ENCODE measurements at regions not wholly inside any gene's neighbourhood (a gene's known extent, or its start where the extent isn't known, plus 50 kb on each side); places are given as distances from the start of the nearest gene placed in this dataset.
"Not testable (repeated sequence)": the region's sequence is repeated elsewhere in the genome, so short reads cannot be mapped to it uniquely, and the experiment has no call there.

DNA sequence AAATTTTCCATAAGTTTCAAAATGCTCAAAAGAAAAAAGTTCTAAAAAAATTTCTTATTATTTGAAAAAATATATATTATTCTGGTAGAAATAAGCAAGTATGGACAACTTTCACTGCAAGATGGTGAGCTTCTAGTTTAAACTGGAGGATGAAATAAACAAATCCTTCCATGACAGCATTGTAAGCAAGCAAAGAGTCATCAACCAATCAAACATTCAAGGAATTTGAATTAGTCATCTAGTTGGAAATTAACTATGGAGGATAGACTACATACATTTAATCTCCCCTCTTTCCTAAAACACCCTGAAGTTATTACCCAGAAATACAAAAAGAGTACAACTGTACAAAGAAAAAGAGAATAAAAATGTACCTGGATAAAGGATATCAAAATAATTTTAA lies 51.0 kb upstream of the IRX5 start:
- DNase-seq: no peak

DNA sequence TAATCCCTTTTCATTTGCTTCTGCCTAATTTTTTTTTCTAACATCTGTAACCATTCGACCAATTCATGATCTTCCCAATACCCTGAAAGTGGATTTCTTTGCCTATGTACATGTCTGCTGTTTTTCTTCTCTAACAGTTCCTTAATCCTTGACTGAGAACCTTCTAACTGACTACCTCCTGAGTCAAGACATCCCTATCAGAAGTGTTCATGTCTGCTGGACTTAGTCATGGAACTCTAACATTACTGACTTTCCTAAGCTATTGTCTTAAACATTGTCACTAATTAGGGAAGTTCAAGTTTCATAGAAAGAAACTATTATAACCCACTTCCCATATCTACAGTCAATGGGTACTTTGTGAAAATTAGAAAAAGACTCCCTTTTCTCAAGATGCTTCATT lies 52.4 kb upstream of the IRX5 start:
- no peak for TF ChIP-seq CTCF (IDR thresholded peaks at IDR 0.05; ENCODE audit: low read depth, low read length)
- Histone ChIP-seq H3K27ac (no peak overlapping the region), H3K36me3 (no peaks in the 10 kb centered on the region), H3K9me3 (ENCODE audit: severe bottlenecking) (no peaks in the 10 kb centered on the region), H3K4me3 (ENCODE audit: low read depth, low read length) (no peak overlapping the region), H3K27me3 (ENCODE audit: insufficient read depth, low read depth, severe bottlenecking) (no peaks in the 10 kb centered on the region)
- no peak for DNase-seq

More for the DNA sequence above, 51.0 kb upstream of the IRX5 start:
- Histone ChIP-seq H3K36me3 (no peaks in the 10 kb centered on the region), H3K9me3 (ENCODE audit: severe bottlenecking) (no peaks in the 10 kb centered on the region), H3K4me3 (ENCODE audit: low read depth, low read length) (no peak overlapping the region), H3K27ac (no peak overlapping the region), H3K27me3 (ENCODE audit: insufficient read depth, low read depth, severe bottlenecking) (no peaks in the 10 kb centered on the region)
- no peak for TF ChIP-seq CTCF (IDR thresholded peaks at IDR 0.05; ENCODE audit: low read depth, low read length)

GRCh38 chr16:54875443-54875842 lies 55.2 kb upstream of the IRX5 start:
- H3K4me3 ChIP-seq (ENCODE audit: low read depth, low read length): no peak overlapping the region
- H3K9me3 ChIP-seq (ENCODE audit: severe bottlenecking): no peaks in the 10 kb centered on the region
- no peak for DNase-seq
- H3K27ac ChIP-seq: no peak overlapping the region
- TF ChIP-seq CTCF (IDR thresholded peaks at IDR 0.05; ENCODE audit: low read depth, low read length): no peak
- no peaks in the 10 kb centered on the region for H3K36me3 ChIP-seq
- H3K27me3 ChIP-seq (ENCODE audit: insufficient read depth, low read depth, severe bottlenecking): no peaks in the 10 kb centered on the region

- not testable (repeated sequence) for H3K27ac ChIP-seq; H3K9me3 ChIP-seq (ENCODE audit: severe bottlenecking); H3K36me3 ChIP-seq; H3K27me3 ChIP-seq (ENCODE audit: insufficient read depth, low read depth, severe bottlenecking); H3K4me3 ChIP-seq (ENCODE audit: low read depth, low read length); DNase-seq
These were observed 56.8 kb upstream of the IRX5 start for GRCh38 chr16:54873716-54874373.

DNA sequence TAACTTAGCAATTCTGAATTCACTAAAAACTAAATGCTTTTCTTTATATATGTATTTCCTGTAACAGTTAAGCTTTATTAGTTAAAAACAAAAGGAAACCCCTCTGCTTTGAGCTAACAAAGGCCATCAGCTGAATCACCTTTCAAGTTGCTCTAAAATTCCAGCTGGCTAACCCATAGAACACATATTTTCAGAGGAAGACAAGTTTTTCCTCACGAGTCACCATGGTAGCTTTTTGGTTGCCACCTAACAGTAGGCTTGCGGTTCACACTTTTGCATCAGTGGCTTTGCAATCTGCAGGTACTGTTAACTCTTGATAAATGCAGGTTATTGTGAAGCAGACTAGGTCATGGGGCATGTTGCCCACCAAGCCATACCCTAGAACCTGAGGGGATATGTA lies 57.6 kb upstream of the IRX5 start:
- DNase-seq: no peak
- Histone ChIP-seq H3K9me3 (ENCODE audit: severe bottlenecking) (no peaks in the 10 kb centered on the region), H3K27me3 (ENCODE audit: insufficient read depth, low read depth, severe bottlenecking) (no peaks in the 10 kb centered on the region), H3K36me3 (no peaks in the 10 kb centered on the region), H3K27ac (no peak overlapping the region), H3K4me3 (ENCODE audit: low read depth, low read length) (no peak overlapping the region)
- no peak for TF ChIP-seq CTCF (IDR thresholded peaks at IDR 0.05; ENCODE audit: low read depth, low read length)

DNA sequence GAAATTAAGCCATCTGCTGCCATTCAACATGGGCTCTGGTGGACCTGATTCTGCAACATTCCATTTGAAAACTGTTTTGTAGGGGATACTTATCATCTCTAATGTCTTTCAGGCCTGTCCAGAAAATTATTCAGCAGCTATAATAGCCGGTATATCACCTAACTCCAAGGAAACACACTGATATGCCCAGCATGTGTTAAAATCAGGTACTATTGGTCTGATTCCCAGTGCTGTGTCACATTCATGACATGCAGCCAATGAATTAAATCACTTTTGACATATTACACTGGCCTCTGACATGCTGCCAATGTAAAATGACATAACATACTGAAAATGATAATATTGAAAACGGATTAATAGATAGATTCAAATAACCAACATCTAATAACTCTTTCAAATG lies 60.5 kb upstream of the IRX5 start:
- Histone ChIP-seq H3K27me3 (ENCODE audit: insufficient read depth, low read depth, severe bottlenecking) (no peaks in the 10 kb centered on the region), H3K36me3 (no peaks in the 10 kb centered on the region)

More for the DNA sequence above, 60.5 kb upstream of the IRX5 start:
- no peak for DNase-seq
- no peak for TF ChIP-seq CTCF (IDR thresholded peaks at IDR 0.05; ENCODE audit: low read depth, low read length)
- no peak overlapping the region for H3K27ac ChIP-seq
- no peak overlapping the region for H3K4me3 ChIP-seq (ENCODE audit: low read depth, low read length)
- H3K9me3 ChIP-seq (ENCODE audit: severe bottlenecking): peaks cover 2% of the 10 kb centered on the region
